ENCODE measurements at regions not wholly inside any gene's neighbourhood (a gene's known extent, or its start where the extent isn't known, plus 50 kb on each side); places are given as distances from the start of the nearest gene placed in this dataset.

- ATAC-seq (no peak), DNase-seq (no peak)
- Histone ChIP-seq H3K4me3 (no peak overlapping the region), H3K27me3 (ENCODE audit: insufficient read depth in 3 of 3, low read length in 2 of 3) (no peaks in the 10 kb centered on the region), H3K9me3 (no peaks in the 10 kb centered on the region), H3K27ac (no peak overlapping the region), H3K4me1 (no peaks in the 10 kb centered on the region), H3K36me3 (ENCODE audit: insufficient read depth in 1 of 2, low read depth in 1 of 2) (no peaks in the 10 kb centered on the region)
- WGBS, 3 donors, result 77 to 86% (median 83%) methylated on average over 3 of the region's 3 CpGs
- intact Hi-C loops (cut with DNase I), result no loop called here
- TF ChIP-seq CTCF (IDR thresholded peaks at IDR 0.05), result no peak
These were observed 81.5 kb downstream of the CHST2 start for GRCh38 chr3:143201045-143201444.

GRCh38 chr3:143201870-143202752, 82.5 kb downstream of the CHST2 start:
- Histone ChIP-seq H3K4me3 (no peak overlapping the region), H3K4me1 (no peaks in the 10 kb centered on the region), H3K9me3 (no peaks in the 10 kb centered on the region), H3K27me3 (ENCODE audit: insufficient read depth in 3 of 3, low read length in 2 of 3) (no peaks in the 10 kb centered on the region), H3K27ac (no peak overlapping the region), H3K36me3 (ENCODE audit: insufficient read depth in 1 of 2, low read depth in 1 of 2) (no peaks in the 10 kb centered on the region)
- ATAC-seq, result no peak
- no peak for DNase-seq
- no peak for TF ChIP-seq CTCF (IDR thresholded peaks at IDR 0.05)
- intact Hi-C loops (cut with DNase I), result no loop called here
- WGBS, 3 donors, result 72 to 78% (median 77%) methylated on average over 13 of the region's 13 CpGs

GRCh38 chr3:143203142-143203541, 83.6 kb downstream of the CHST2 start:
- no peaks in the 10 kb centered on the region for H3K27me3 ChIP-seq (ENCODE audit: insufficient read depth in 3 of 3, low read length in 2 of 3)
- no peaks in the 10 kb centered on the region for H3K9me3 ChIP-seq
- WGBS, 3 donors, result 45 to 55% (median 52%) methylated on average over 3 of the region's 3 CpGs
- no peak for ATAC-seq
- intact Hi-C loops (cut with DNase I), result no loop called here
- H3K4me3 ChIP-seq, result no peak overlapping the region
- H3K36me3 ChIP-seq (ENCODE audit: insufficient read depth in 1 of 2, low read depth in 1 of 2), result no peaks in the 10 kb centered on the region
- H3K4me1 ChIP-seq, result no peaks in the 10 kb centered on the region
- no peak for DNase-seq
- H3K27ac ChIP-seq, result no peak overlapping the region
- no peak for TF ChIP-seq CTCF (IDR thresholded peaks at IDR 0.05)

DNA sequence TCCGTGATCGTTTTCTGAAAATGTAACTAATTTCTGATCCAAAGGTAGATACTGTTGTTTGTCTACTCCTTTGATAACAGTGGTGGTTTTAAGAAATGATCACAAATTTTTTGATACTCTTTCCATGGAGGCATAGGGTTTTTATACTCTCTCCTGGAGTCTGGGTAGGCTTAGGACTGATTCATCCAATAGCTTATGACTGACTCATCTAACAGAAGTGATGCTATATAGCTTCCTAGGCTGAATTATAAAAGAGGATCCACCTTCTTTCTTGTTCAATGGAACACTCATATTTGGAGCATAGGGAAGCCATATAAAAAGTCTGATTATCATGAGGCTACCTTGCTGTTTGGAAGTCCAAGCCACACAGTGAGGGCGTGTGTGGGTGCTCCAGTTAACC, 84.3 kb downstream of the CHST2 start:
- Histone ChIP-seq H3K4me1 (no peaks in the 10 kb centered on the region), H3K27me3 (ENCODE audit: insufficient read depth in 3 of 3, low read length in 2 of 3) (no peaks in the 10 kb centered on the region), H3K36me3 (ENCODE audit: insufficient read depth in 1 of 2, low read depth in 1 of 2) (no peaks in the 10 kb centered on the region), H3K4me3 (no peak overlapping the region), H3K9me3 (no peaks in the 10 kb centered on the region), H3K27ac (no peak overlapping the region)
- DNase-seq, result no peak
- TF ChIP-seq CTCF (IDR thresholded peaks at IDR 0.05), result no peak
- ATAC-seq, result no peak
- 71 to 96% (median 85%) methylated on average over 3 of the region's 3 CpGs for WGBS, 3 donors
- intact Hi-C loops (cut with DNase I), result no loop called here

GRCh38 chr3:143206955-143207337, 87.4 kb downstream of the CHST2 start:
- 53 to 76% (median 61%) methylated on average over 4 of the region's 4 CpGs for WGBS, 3 donors
- Histone ChIP-seq H3K4me3 (no peak overlapping the region), H3K4me1 (no peaks in the 10 kb centered on the region), H3K9me3 (no peaks in the 10 kb centered on the region), H3K27ac (no peak overlapping the region), H3K36me3 (ENCODE audit: insufficient read depth in 1 of 2, low read depth in 1 of 2) (no peaks in the 10 kb centered on the region), H3K27me3 (ENCODE audit: insufficient read depth in 3 of 3, low read length in 2 of 3) (no peaks in the 10 kb centered on the region)
- DNase-seq (no peak), ATAC-seq (no peak)
- intact Hi-C loops (cut with DNase I), result no loop called here
- TF ChIP-seq CTCF (IDR thresholded peaks at IDR 0.05), result no peak

Data from psoas muscle (tissue), 7 donors.